GM19467 (cell line): ENCODE measurements at regions not wholly inside any gene's neighbourhood (a gene's known extent, or its start where the extent isn't known, plus 50 kb on each side); places are given as distances from the start of the nearest gene placed in this dataset.
"Not testable (repeated sequence)": the region's sequence is repeated elsewhere in the genome, so short reads cannot be mapped to it uniquely, and the experiment has no call there.

Experiments
- ATAC-seq: cut with Tn5 transposase; IDR thresholded peaks from one replicate; pipeline ENCODE4 v1.9.1; 2021; ENCODE audit warnings: mild to moderate bottlenecking, moderate library complexity; ENCODE audit not compliant: unreplicated experiment

DNA sequence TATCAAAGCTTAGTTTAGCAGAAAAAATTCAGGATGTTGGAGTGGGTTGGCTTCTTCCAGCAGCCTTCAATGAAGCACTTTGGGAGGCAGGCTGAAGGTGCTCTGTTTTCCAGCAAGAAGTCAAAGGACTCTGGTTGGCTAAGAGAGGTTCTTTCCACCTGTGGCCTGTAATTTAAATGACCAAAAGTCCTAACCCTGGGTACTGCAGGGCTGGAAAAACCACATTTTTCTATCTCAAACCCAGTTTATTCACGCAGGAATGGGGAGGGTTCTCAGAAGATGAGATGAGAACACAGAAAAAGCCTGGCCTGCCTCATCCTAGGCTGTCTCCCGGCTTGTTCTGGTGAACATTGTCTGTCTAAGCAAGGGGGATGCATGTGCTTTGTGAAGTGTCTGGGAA is 68.6 kb upstream of the ZFHX3 start:
- ATAC-seq = no peak

DNA sequence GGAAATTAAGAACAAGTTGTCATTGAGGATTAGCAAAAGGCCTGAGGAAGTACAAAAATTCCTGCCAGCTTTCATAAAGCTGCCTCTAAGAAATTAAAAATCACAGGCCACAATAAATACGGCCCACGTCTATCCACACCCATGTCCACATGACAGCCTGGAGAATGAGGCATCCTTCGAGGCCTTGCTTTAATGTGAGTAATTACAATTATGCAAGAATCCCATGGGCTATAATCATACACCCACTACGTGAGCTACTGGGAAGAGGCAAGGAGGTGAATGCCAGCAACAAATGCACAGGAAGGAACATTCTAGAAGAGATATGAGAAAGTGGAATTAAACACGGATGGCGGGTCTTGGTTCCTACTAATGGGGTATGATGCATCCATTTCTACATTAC is 65.4 kb upstream of the ZFHX3 start:
- no peak for ATAC-seq

DNA sequence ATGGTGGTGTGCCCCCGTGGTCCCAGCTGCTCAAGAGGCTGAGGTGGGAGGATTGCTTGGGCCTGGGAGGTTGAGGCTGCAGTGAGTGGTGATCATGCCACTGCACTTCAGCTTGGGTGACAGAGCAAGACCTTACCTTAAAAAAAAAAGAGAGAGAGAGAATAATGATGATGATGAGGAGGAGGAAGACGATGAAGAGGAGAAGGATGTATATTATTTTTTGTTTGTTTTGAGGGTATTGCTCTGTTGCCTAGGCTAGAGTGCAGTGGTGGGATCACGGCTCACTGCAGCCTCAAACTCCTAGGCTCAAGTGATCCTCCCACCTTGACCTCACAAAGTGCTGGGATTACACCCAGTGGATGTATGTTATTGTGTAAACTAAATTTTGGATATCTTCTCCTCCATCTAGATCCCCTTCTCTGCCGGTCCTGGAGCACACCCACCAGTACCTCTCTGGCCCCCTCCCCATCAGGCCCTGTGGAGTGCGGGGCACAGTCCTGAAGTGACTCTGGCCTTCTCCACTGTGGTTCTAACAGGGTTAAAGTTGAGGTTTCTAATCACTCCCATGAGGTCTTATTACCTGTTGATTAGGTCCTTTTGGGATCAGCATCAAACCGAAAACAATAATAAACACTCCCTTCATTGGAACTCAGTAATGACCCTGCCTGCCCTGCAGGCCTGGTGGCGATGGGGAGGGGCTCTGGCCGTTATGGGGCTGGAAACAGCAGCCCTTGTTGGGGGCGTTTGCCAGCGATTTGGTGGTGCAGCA is 60.5 kb upstream of the ZFHX3 start:
- no peak for ATAC-seq

DNA sequence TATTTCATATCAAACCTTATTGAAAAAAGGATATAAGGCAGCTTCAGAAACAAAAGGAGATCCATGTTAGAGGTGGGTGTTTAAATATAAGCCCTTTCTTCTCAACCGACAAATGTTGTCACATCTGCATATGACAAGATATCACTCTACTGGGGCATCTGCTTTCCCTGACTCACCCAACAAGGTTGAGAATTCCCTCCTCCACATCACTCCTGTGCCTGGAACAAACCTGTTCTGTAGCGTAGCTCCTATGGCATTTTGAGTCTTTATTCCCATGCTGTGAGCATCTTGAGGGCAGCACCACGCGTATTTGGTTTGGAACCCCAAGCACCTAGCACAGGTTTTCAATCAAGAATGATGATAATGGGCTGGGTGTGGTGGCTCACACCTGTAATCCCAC is 59.4 kb upstream of the ZFHX3 start:
- no peak for ATAC-seq

DNA sequence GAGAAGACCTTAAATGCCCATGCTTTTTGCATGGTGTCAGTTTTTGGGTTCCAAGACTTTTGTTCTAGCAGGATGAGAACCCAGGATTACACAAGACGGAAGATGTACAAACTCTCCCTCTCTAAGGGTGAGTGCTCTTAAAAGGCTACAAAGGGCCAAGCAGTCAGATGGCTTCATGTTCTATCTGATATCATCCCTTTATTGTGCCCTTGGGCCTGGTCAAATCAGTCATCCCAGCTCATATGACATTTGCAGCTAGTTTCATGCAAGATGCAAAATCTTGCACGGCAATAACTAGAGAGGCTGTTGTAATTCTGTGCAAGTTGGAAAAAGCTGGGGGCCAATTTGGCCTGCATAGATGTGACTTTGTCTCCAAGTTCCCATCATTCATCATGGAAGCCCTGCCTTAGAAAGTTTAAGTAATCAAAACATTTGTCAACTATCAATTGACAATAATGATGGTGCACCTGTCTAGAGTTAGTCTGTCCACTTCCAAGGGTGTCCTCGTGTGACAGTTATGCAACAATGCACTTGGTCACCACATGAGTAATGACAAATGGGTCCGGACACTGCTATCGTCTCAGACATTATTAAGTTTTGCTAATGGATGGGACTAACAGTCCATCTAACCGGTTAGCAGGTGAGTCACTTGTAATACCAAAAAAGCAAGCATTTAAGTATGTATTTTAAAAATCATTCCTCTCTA is 58.6 kb upstream of the ZFHX3 start:
- ATAC-seq = no peak

DNA sequence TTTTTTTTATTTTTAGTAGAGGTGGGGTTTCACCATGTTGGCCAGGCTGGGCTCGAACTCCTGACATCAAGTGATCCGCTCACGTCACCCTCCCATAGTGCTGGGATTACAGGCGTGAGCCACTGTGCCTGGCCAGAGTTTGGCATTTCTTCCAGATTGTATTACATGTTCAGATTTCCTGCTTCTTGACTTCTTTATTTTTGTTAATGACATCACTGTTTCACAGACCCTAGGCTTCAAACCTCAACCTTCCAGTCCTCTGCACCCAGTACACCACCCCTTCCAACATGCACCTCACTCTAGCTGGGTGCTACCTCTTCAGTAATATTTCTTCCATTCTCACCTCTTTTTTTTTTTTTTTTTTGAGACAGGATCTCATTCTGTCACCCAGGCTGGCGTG is 53.6 kb upstream of the ZFHX3 start:
- no peak for ATAC-seq

DNA sequence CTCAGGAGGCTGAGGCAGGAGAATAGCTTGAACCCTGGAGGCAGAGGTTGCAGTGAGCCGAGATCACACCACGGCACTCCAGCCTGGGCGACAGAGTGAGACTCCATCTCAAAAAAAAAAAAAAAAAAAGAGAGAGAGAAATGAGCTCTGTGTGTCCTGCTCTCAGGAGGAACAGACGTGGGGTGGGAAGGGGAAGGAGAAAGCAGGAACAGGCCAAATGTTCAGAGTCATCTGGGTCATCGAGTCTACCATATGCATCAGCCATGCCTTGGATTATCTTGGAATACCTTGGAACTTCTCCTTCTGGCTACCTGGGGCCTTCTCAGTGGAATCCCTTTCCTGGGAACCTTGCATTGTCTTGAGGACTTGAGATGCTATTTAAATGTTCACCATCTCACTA is 51.7 kb upstream of the ZFHX3 start:
- ATAC-seq = not testable (repeated sequence)
